ENCODE measurements at regions not wholly inside any gene's neighbourhood (a gene's known extent, or its start where the extent isn't known, plus 50 kb on each side); places are given as distances from the start of the nearest gene placed in this dataset.

DNA sequence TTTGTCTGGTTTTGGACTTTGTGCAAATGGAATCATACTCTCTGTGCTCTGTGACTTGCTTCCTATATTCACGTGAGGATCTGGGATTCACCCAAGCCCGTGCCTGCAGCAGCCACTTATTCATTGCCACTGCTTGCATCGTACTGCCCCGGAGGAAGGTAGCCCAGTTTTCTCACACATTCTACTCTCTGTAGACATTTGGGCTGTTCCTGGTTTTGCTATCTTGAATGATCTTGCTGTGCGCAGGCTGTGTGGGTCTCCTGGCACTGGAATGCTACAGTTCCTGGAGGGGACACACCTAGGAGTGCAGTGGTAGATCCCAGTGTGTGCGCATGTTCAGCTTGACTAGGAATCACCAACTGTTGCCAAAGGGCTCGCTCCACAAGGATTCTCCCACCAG lies 99.2 kb upstream of the BOD1 start:
- TF ChIP-seq CTCF (IDR thresholded peaks at IDR 0.05) (no peak), POLR2AphosphoS5 (IDR thresholded peaks at IDR 0.05) (no peak), EP300 (IDR thresholded peaks at IDR 0.05) (no peak)

Measured in suprapubic skin (tissue), 4 donors.